GM19023 (cell line): ENCODE measurements at regions not wholly inside any gene's neighbourhood (a gene's known extent, or its start where the extent isn't known, plus 50 kb on each side); places are given as distances from the start of the nearest gene placed in this dataset.
"Not testable (repeated sequence)": the region's sequence is repeated elsewhere in the genome, so short reads cannot be mapped to it uniquely, and the experiment has no call there.

Experiments
- ATAC-seq: cut with Tn5 transposase; IDR thresholded peaks from one replicate; pipeline ENCODE4 v1.9.1; 2021; ENCODE audit warnings: mild to moderate bottlenecking, moderate library complexity; ENCODE audit not compliant: unreplicated experiment

GRCh38 chr3:75840160-75840559 is 54.8 kb upstream of the ZNF717 start:
- ATAC-seq: not testable (repeated sequence)

DNA sequence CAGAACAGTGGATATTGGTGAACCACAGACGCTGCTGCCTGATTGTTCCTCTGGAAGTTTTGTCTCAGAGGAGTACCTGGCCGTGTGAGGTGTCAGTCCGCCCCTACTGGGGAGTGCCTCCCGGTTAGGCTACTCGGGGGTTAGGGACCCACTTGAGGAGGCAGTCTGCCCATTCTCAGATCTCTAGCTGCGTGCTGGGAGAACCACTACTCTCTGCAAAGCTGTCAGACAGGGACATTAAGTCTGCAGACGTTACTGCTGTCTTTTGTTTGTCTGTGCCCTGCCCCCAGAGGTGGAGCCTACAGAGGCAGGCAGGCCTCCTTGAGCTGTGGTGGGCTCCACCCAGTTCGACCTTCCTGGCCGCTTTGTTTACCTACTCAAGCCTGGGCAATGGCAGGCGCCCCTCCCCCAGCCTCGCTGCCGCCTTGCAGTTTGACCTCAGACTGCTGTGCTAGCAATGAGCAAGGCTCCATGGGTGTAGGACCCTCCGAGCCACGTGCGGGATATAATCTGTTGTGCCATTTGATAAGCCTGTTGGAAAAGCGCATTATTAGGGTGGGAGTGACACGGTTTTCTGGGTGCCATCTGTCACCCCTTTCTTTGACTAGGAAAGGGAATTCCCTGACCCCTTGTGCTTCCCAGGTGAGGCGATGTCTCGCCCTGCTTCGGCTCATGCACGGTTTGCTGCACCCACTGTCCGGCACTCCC is 65.1 kb upstream of the ZNF717 start:
- ATAC-seq: not testable (repeated sequence)

- no peak for ATAC-seq
Measured at GRCh38 chr3:75863130-75863529, 77.8 kb upstream of the ZNF717 start.

- no peak for ATAC-seq
Measured at GRCh38 chr3:75863878-75864277, 78.5 kb upstream of the ZNF717 start.

GRCh38 chr3:75883719-75884118 is 98.4 kb upstream of the ZNF717 start:
- not testable (repeated sequence) for ATAC-seq

- no peak for ATAC-seq
Measured at GRCh38 chr3:75886971-75887526, 101.7 kb upstream of the ZNF717 start.

DNA sequence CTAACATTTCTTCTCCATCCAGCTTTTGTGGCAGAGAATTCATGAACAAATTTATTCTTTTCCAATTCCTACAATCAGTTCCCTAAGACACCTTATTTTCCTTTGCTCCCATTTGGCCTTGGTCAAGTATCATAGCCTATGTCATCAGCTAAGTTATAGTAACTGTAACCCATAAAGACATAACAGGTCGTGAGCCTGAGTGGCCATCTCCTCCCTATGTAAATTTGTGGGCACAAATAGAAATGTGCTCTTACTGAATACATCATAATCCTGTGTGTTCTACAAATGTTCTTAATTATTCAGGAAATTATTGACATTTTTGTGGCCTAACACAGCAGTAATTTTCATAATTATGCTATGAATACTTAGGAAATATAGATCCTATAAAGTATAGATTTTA is 108.9 kb upstream of the ZNF717 start:
- no peak for ATAC-seq

- ATAC-seq: no peak
Measured at GRCh38 chr3:75896265-75896664, 110.9 kb upstream of the ZNF717 start.

- not testable (repeated sequence) for ATAC-seq
Measured at GRCh38 chr3:75901446-75901845, 116.1 kb upstream of the ZNF717 start.

DNA sequence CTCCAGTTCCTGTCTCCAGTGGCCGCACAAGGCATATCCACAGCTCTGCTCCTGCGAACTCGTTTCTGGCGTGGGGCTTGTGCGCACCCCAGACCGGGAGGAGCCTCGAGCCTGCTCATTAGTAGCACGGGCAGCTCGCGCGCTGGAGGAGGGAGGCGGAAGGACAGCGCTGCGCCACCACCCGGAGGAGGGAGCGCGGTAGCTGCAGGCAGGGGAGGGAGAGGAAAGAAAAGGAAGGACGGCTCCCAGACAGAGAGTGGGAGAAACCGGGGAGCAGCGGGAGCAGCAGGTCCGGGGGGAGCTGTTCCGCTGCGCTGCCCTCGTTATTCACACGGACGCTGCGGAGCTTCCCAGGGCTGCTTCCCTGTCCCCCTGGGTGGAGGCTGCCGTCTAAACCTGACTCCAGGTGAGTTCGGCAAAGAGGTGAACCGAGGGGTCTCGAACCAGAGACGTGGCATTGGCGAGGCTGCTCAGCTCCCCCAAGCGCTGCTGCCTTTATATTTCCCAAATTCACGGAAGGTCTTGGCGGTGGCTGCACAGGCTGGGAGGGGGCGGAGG is 121.3 kb upstream of the ZNF717 start:
- no peak for ATAC-seq

DNA sequence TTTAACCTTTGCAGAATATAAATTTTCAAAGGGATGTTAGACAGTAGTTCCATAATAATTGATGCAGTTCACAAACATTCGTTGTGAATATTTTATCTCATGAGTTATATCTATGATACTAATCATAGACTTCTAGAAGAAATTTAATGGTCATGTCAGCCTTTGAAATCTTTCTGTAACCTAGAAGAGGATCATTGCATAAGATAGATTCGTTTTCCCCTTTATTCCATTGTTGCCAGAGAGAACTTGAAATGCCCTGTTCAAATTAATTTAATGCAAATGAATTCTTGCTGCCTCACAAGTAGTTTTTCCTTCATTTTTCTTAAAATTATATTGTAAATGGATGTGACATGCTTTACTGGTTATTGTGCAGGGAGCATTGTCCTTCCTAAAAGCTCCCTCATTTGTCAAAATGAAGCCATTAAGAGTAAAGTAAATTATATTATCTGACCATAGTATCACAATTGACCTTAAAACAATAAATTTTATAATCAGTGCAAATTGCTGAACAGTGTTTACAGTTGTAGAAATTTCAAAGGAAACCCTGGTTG is 128.5 kb upstream of the ZNF717 start:
- no peak for ATAC-seq

DNA sequence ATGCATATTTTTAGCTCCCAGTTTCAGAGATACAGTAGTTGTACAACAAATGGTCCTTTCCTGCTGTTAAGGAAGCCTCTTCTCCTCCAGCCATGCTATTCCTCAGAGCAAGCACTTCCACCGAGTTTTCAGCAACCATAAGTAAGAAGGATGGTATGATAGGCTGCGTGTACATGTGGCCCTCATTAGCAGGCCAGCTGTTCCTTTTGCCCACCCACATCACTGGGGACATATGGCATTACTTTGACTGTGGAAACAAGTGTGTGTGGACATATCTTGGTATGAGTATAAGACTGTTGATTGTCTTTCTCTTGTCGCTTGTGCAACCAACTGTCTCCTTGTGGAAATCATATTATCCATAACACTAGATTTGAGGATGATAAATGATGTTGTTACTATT is 129.4 kb upstream of the ZNF717 start:
- ATAC-seq: not testable (repeated sequence)

DNA sequence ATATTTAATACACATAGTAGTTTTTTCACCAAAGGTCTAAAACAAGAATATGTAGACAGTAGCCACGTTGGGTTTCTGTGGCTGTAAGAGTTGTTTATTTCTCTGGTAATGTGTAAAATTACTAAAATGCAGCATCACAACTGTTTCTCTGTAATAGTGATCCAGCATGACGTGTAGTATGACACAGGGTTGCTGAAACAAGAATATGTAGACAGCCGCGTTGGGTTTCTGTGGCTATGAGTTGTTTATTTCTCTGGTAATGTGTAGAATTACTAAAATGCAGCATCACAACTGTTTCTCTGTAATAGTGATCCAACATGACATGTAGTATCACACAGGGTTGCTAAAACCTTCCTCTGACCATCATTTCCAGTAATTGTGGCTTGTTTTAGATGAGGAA is 153.6 kb upstream of the ZNF717 start:
- ATAC-seq: no peak

DNA sequence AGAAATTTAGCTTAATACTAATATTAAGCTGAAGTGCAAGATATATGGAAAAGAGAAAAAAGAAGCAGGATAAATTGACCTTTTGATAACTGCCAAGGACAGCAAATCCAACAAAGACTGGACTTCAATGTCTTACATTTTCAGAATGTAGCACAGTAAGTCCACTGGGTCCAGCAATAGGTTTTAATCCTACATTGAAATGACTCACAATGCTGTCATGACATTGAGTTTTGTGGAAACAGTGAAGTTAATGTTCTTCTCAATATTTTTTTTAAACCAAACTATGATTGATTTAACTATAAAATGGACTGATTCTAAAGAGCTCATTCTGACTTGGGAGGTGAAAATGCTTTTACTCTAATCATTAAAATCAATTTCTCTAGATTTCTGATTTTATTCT is 166.6 kb upstream of the ZNF717 start:
- no peak for ATAC-seq

GRCh38 chr3:75960031-75960430 is 174.7 kb upstream of the ZNF717 start:
- not testable (repeated sequence) for ATAC-seq

- ATAC-seq: not testable (repeated sequence)
Measured at GRCh38 chr3:75962054-75962453, 176.7 kb upstream of the ZNF717 start.

DNA sequence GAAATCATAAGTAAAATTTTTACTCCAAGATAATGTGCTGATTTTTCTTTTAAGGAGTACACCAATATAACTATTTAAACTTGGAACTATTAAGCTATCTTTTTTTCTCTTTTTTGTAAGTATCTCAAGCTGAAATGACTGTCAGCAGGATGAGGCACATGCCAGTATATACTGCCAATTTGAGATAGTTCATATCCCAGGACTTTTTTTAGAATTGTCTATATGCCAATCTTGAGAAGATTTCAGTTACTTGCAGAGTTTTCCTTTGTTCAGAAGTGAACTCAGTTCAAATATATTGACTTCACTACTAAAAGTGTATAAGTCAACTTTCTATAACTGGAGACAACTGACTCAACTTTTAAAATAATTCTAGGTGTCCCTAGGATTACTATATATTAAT is 181.7 kb upstream of the ZNF717 start:
- ATAC-seq: no peak

DNA sequence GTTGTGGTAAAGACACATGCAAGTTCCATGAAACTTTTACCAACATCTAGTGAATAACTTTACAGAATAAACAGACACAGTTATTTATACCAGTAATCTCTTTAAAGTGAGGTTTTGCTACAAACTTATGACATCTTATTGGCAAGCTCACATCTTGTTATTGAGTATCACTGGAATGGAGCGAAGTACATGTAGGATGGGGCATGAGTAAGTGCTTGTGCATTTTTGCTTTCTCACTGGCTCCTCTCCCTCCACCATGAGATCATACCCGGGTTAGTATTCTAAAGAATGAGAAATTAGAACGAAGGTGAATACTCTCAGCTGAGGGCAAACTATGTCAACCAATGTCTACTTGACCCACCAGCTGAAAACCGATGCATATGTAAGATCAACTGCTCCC is 193.3 kb upstream of the ZNF717 start:
- ATAC-seq: no peak

- no peak for ATAC-seq
Measured at GRCh38 chr3:75981401-75981800, 196.1 kb upstream of the ZNF717 start.

DNA sequence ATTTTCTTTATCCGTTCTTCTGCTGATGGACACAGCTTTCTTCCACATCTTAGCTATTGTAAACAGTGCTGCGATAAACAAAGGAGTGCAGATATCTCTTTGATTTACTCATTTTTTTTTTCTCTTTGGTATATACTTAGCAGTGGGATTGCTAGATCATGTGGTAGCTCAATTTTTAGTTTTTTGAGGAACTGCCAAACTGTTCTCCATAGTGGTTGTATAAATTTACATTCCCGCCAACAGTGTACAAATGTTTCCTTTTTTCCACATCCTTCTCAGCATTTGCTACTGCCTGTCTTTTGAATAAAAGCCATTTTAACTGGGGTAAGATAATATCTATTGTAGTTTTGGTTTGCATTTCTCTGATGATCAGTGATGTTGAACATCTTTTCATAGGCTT is 196.8 kb upstream of the ZNF717 start:
- ATAC-seq: no peak

- no peak for ATAC-seq
Measured at GRCh38 chr3:75983111-75983510, 197.8 kb upstream of the ZNF717 start.

DNA sequence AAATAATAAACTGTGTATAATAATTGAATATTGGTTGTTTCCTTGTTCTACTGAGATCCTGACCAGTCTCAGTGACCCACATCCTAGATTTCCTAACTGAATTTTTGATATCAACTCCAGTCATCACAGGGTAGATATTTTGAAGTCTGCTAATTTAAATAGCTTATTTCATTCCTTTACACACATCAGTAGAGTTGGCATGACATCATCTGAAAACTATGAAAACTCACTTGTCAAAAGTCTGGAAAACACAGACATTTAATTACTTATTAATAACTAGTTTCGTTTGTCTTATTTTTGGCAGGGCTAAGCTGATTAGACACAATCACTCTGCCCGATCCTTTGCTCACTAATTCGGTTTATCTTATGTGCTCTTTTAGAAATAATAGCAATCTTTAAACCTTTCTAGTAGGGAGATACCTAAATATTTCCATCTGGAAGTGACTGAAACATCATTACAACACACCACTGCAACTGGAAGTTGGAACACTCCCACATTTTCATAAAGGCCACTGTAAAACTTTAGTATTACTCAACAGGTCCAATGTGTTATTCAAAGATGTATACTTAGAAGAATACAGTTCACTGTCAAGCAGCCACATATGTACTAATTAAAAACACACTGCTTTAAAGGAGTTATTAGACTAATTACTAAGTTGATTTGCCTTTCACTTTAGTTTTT is 198.4 kb upstream of the ZNF717 start:
- no peak for ATAC-seq
